HepG2 (cell line): ENCODE measurements at regions not wholly inside any gene's neighbourhood (a gene's known extent, or its start where the extent isn't known, plus 50 kb on each side); places are given as distances from the start of the nearest gene placed in this dataset.
"Not testable (repeated sequence)": the region's sequence is repeated elsewhere in the genome, so short reads cannot be mapped to it uniquely, and the experiment has no call there.

ENCODE experiments used
- ATAC-seq: fragments of 200-7000 bp; cut with Tn5 transposase; 3 replicates; pipeline ENCODE4 v1.9.1; 2020; ENCODE audit warnings: mild to moderate bottlenecking, moderate library complexity
- BruUV-seq: library from RNA; stranded (reverse); fragments of 400-500 nt; replicated peaks from 2 replicates; lab custom pipeline; 2021; lab: Mats Ljungman, UMichigan
- CTCF ChIA-PET: fragments of 300-600 bp; formaldehyde crosslinking; extraction: SDS; loops from one replicate; lab custom pipeline; 2021; ENCODE audit warnings: low total read pairs, inconsistent platforms, low intra/inter-chr PET ratio; lab: Yijun Ruan, JAX
- POLR2A ChIA-PET: fragments of 350-600 bp; sonication (Branson Sonifier 250); formaldehyde crosslinking; loops from one replicate; lab custom pipeline; 2020; ENCODE audit warnings: antibody characterized with exemption, inconsistent platforms; lab: Yijun Ruan, JAX
- DNase-seq: peaks from one replicate; pipeline ENCODE4 v3.0.0-alpha.2; 2015; ENCODE audit warnings: low spot score
- FAIRE-seq: peaks from 3 replicates; lab custom pipeline; 2011; peaks lifted over from hg19 to GRCh38; lab: Jason Lieb, UNC
- H2AFZ ChIP-seq: one replicate; pipeline ENCODE4 v1.6.1; 2011; ENCODE audit warnings: low read length, inconsistent platforms
- H3K27ac ChIP-seq: fragments of 300-600 bp; 3 replicates; pipeline ENCODE4 v1.8.0; 2011; ENCODE audit warnings: mixed run types, mild to moderate bottlenecking, mixed read lengths, low read length, inconsistent platforms; ENCODE audit not compliant: insufficient read depth; ENCODE audit errors: extremely low read length
- H3K27me3 ChIP-seq, 2 experiments: fragments of 200-600 bp in 1 of 2; 2 replicates in 1 of 2; 3 replicates in 1 of 2; pipeline versions ENCODE4 v1.6.0 to v1.8.0; 2011; ENCODE audit warnings: low read length in 2 of 2, mild to moderate bottlenecking in 2 of 2, moderate library complexity in 2 of 2, inconsistent platforms in 1 of 2; ENCODE audit not compliant: insufficient read depth in 2 of 2, control insufficient read depth in 1 of 2
- H3K36me3 ChIP-seq, 2 experiments: fragments of 200-600 bp in 1 of 2; replicated peaks in 1 of 2; 2 replicates in 1 of 2; 3 replicates in 1 of 2; pipeline versions ENCODE4 v1.5.1 to v1.8.0; 2011; ENCODE audit warnings: low read length in 2 of 2, inconsistent platforms in 1 of 2; ENCODE audit not compliant: insufficient read depth in 2 of 2, control insufficient read depth in 1 of 2
- H3K4me1 ChIP-seq: 2 replicates; pipeline ENCODE4 v1.5.1; 2012; ENCODE audit warnings: low read length, inconsistent platforms; ENCODE audit not compliant: insufficient read depth
- H3K4me2 ChIP-seq: 2 replicates; pipeline ENCODE4 v1.6.0; 2011; ENCODE audit warnings: low read depth, low read length, inconsistent platforms
- H3K4me3 ChIP-seq, 3 experiments: fragments of 200-600 bp in 1 of 3; sonication (generic), shearing (Covaris generic) in 1 of 3; replicated peaks in 1 of 3; 2 replicates each; pipeline ENCODE4 v1.5.1; 2011 to 2016; ENCODE audit warnings: low read length in 3 of 3, inconsistent platforms in 2 of 3, low read depth in 2 of 3, mild to moderate bottlenecking in 2 of 3, control low read depth in 1 of 3, mixed read lengths in 1 of 3; ENCODE audit not compliant: insufficient read depth in 1 of 3
- H3K79me2 ChIP-seq: one replicate; pipeline ENCODE4 v1.6.1; 2011; ENCODE audit warnings: low read length, inconsistent platforms; ENCODE audit not compliant: insufficient read depth
- H3K9ac ChIP-seq: 2 replicates; pipeline ENCODE4 v1.6.0; 2011; ENCODE audit warnings: mild to moderate bottlenecking, low read depth, low read length, inconsistent platforms; ENCODE audit not compliant: insufficient read depth
- H3K9me3 ChIP-seq: 2 replicates; pipeline ENCODE4 v1.5.1; 2012; ENCODE audit warnings: mild to moderate bottlenecking, low read length
- H4K20me1 ChIP-seq: 2 replicates; pipeline ENCODE4 v1.6.0; 2011; ENCODE audit warnings: inconsistent platforms, mild to moderate bottlenecking, low read length, moderate library complexity; ENCODE audit not compliant: insufficient read depth
- IRF9 ChIP-seq: sonication (generic); formaldehyde crosslinking; IDR thresholded peaks from 2 replicates; pipeline ENCODE4 v1.8.0; 2022; ENCODE audit warnings: missing genetic modification reagents, mild to moderate bottlenecking, borderline replicate concordance
- MAX ChIP-seq: IDR thresholded peaks from 2 replicates; pipeline ENCODE4 v1.6.1; 2012; ENCODE audit warnings: inconsistent platforms
- MXD4 ChIP-seq: IDR thresholded peaks from 2 replicates; pipeline ENCODE4 v1.6.1; 2016; ENCODE audit warnings: mild to moderate bottlenecking, missing biosample characterization, missing genetic modification reagents
- NFRKB ChIP-seq: fragments of 450-650 bp; IDR thresholded peaks from 2 replicates; pipeline ENCODE4 v1.6.1; 2017
- RFXANK ChIP-seq: IDR thresholded peaks from 2 replicates; pipeline ENCODE4 v1.6.1; 2016
- ZBTB43 ChIP-seq: sonication (generic); formaldehyde crosslinking; conservative IDR thresholded peaks from 2 replicates; pipeline ENCODE4 v1.4.0; 2020; ENCODE audit warnings: missing genetic modification reagents
- ZNF101 ChIP-seq: sonication (generic); formaldehyde crosslinking; IDR thresholded peaks from 2 replicates; pipeline ENCODE4 v1.4.0; 2020; ENCODE audit warnings: mild to moderate bottlenecking, low read depth, missing genetic modification reagents, borderline replicate concordance
- ZNF615 ChIP-seq: sonication (generic); formaldehyde crosslinking; IDR thresholded peaks from 2 replicates; pipeline ENCODE4 v1.5.0; 2020; ENCODE audit warnings: mild to moderate bottlenecking, missing genetic modification reagents, borderline replicate concordance
- ZNF713 ChIP-seq: sonication (generic); formaldehyde crosslinking; IDR thresholded peaks from 2 replicates; pipeline ENCODE4 v1.4.0; 2020; ENCODE audit warnings: mild to moderate bottlenecking, missing genetic modification reagents
- ZNF724P ChIP-seq: sonication (generic); formaldehyde crosslinking; IDR thresholded peaks from 2 replicates; pipeline ENCODE4 v1.8.0; 2022; ENCODE audit warnings: missing genetic modification reagents, borderline replicate concordance
- ZNF766 ChIP-seq: sonication (generic); formaldehyde crosslinking; IDR thresholded peaks from 2 replicates; pipeline ENCODE4 v1.5.0; 2020; ENCODE audit warnings: missing genetic modification reagents, borderline replicate concordance
- ZNF83 ChIP-seq: sonication (generic); formaldehyde crosslinking; IDR thresholded peaks from 2 replicates; pipeline ENCODE4 v1.4.0; 2020; ENCODE audit warnings: missing genetic modification reagents, mild to moderate bottlenecking, borderline replicate concordance
- WGBS: methylation state at CpG from one replicate; pipeline ENCODE4 v1.1.6; 2017; ENCODE audit warnings: low lambda C conversion rate; 5-methylcytosine and 5-hydroxymethylcytosine counted together
- in situ Hi-C: cut with HindIII; loops from 2 replicates; pipeline ENCODE4 v1.10.0; 2017; ENCODE audit warnings: low pct_unique_long_range_greater_than_20kb; ENCODE audit not compliant: extremely low pct_ligation_motif_present
- intact Hi-C: fragments of 100-400 bp; cut with micrococcal nuclease; formaldehyde crosslinking; loops from one replicate; pipeline ENCODE4 v1.10.0; 2022; ENCODE audit not compliant: unreplicated experiment

GRCh38 chr12:86945685-86946196 lies 689.5 kb upstream of the MGAT4C start:
- in situ Hi-C loops (no loop called here), intact Hi-C loops (no loop called here)
- FAIRE-seq (no peak), ATAC-seq (no peak), DNase-seq (no peak)
- H4K20me1 ChIP-seq = no peaks in the 10 kb centered on the region
- H2AFZ ChIP-seq = no peak overlapping the region
- H3K4me2 ChIP-seq = no peak overlapping the region
- ChIA-PET CTCF (no interaction called here), POLR2A (no interaction called here)
- 0% methylated on average over 1 of the region's 1 CpG for WGBS
- TF ChIP-seq ZNF766 (CRISPR knock-in tag) = no peak
- no peak for TF ChIP-seq ZNF713
- TF ChIP-seq ZNF615 = no peak
- no peak for TF ChIP-seq ZNF724P (CRISPR knock-in tag)
- no peak for TF ChIP-seq RFXANK
- TF ChIP-seq IRF9 (CRISPR knock-in tag) = no peak
- no peak for TF ChIP-seq NFRKB
- TF ChIP-seq MXD4 (CRISPR knock-in tag) = no peak
- TF ChIP-seq ZNF83 = no peak
- TF ChIP-seq ZNF101 (CRISPR knock-in tag) = no peak
- TF ChIP-seq MAX = no peak
- no peak for TF ChIP-seq ZBTB43 (CRISPR knock-in tag)
- no peak overlapping the region for H3K27ac ChIP-seq
- H3K27me3 ChIP-seq = no peaks in the 10 kb centered on the region
- BruUV-seq = no TSS peak
- no peaks in the 10 kb centered on the region for H3K79me2 ChIP-seq
- 0 out of 2 replicates have a peak, but pooled peaks cover 3% of the 10 kb centered on the region for H3K9me3 ChIP-seq
- H3K9ac ChIP-seq = no peak overlapping the region
- no peak overlapping the region for H3K4me3 ChIP-seq
- no peaks in the 10 kb centered on the region for H3K4me1 ChIP-seq
- H3K36me3 ChIP-seq = no peaks in the 10 kb centered on the region

GRCh38 chr12:86944197-86944819 lies 688.1 kb upstream of the MGAT4C start:
- in situ Hi-C loops, H3K4me3 ChIP-seq, H3K27ac ChIP-seq, ATAC-seq, H3K79me2 ChIP-seq, BruUV-seq, POLR2A ChIA-PET, H3K27me3 ChIP-seq, H3K4me1 ChIP-seq, H4K20me1 ChIP-seq, H3K9me3 ChIP-seq, H3K36me3 ChIP-seq, intact Hi-C loops, H2AFZ ChIP-seq, FAIRE-seq, H3K4me2 ChIP-seq, CTCF ChIA-PET, H3K9ac ChIP-seq, DNase-seq: not testable (repeated sequence)
- WGBS = 19% methylated on average over 3 of the region's 3 CpGs
